GM06990 (cell line): ENCODE measurements at regions not wholly inside any gene's neighbourhood (a gene's known extent, or its start where the extent isn't known, plus 50 kb on each side); places are given as distances from the start of the nearest gene placed in this dataset.

Source experiments
- DNase-seq: peaks from one replicate; pipeline ENCODE4 v3.0.0-alpha.2; 2011; ENCODE audit not compliant: insufficient read length; ENCODE audit errors: extremely low read depth
- H3K27me3 ChIP-seq: replicated peaks from 2 replicates; pipeline ENCODE4 v1.6.0; 2011; ENCODE audit warnings: low read length; ENCODE audit not compliant: control insufficient read depth, insufficient read depth
- H3K36me3 ChIP-seq: 2 replicates; pipeline ENCODE4 v1.5.1; 2011; ENCODE audit warnings: low read length; ENCODE audit not compliant: control insufficient read depth, insufficient read depth
- H3K4me3 ChIP-seq: replicated peaks from 2 replicates; pipeline ENCODE4 v1.5.1; 2011; ENCODE audit warnings: low read depth, mild to moderate bottlenecking, control low read depth, low read length
- CTCF ChIP-seq: IDR thresholded peaks from 2 replicates; pipeline ENCODE4 v1.5.1; 2011; ENCODE audit warnings: low read length, control low read depth, mild to moderate bottlenecking, inconsistent platforms; ENCODE audit not compliant: insufficient read depth, poor library complexity, severe bottlenecking

- Histone ChIP-seq H3K27me3 (no peaks in the 10 kb centered on the region), H3K4me3 (no peak overlapping the region), H3K36me3 (no peaks in the 10 kb centered on the region)
- TF ChIP-seq CTCF = no peak
- DNase-seq = no peak
Observed at GRCh38 chr18:25873833-25874232, 216.6 kb downstream of the SS18 start.

- no peak for TF ChIP-seq CTCF
- Histone ChIP-seq H3K27me3 (no peaks in the 10 kb centered on the region; the same call in 1 of the 2 replicates), H3K4me3 (no peak overlapping the region), H3K36me3 (no peaks in the 10 kb centered on the region)
- DNase-seq = no peak
Observed at GRCh38 chr18:25866331-25866730, 224.1 kb downstream of the SS18 start.

GRCh38 chr18:25862881-25863600 is 227.4 kb downstream of the SS18 start:
- TF ChIP-seq CTCF = no peak

GRCh38 chr18:25853691-25854433 is 236.6 kb downstream of the SS18 start:
- TF ChIP-seq CTCF = no peak
- DNase-seq = no peak
- H3K4me3 ChIP-seq = no peak overlapping the region
- H3K36me3 ChIP-seq = no peaks in the 10 kb centered on the region
- H3K27me3 ChIP-seq = no peaks in the 10 kb centered on the region; the same call in 1 of the 2 replicates

More at GRCh38 chr18:25862881-25863600, 227.4 kb downstream of the SS18 start:
- Histone ChIP-seq H3K27me3 (no peaks in the 10 kb centered on the region; the same call in 1 of the 2 replicates), H3K4me3 (no peak overlapping the region), H3K36me3 (no peaks in the 10 kb centered on the region)
- no peak for DNase-seq

- no peak for TF ChIP-seq CTCF
- Histone ChIP-seq H3K36me3 (no peaks in the 10 kb centered on the region), H3K27me3 (no peaks in the 10 kb centered on the region), H3K4me3 (no peak overlapping the region)
- DNase-seq = no peak
Observed at GRCh38 chr18:25843791-25844190, 246.6 kb downstream of the SS18 start.
